ENCODE measurements at regions not wholly inside any gene's neighbourhood (a gene's known extent, or its start where the extent isn't known, plus 50 kb on each side); places are given as distances from the start of the nearest gene placed in this dataset.
A peak's percentile ranks its signal among the peaks of the same experiment; 100 is the strongest.

GRCh38 chr4:175277816-175278215, 359.7 kb downstream of the ADAM29 start:
- Histone ChIP-seq H3K14ac (ENCODE audit: insufficient read length) (no peak overlapping the region), H2AK5ac (ENCODE audit: low read depth, low read length) (no peak overlapping the region), H3K18ac (ENCODE audit: extremely low read depth, low read length) (no peak overlapping the region), H2BK15ac (ENCODE audit: low read length) (no peak overlapping the region), H4K20me1 (replicated peaks in 1 of 2; ENCODE audit: control insufficient read depth in 1 of 2, insufficient read depth in 2 of 2, low read length in 2 of 2) (no peaks in the 10 kb centered on the region), H3K9ac (replicated peaks in 1 of 4; ENCODE audit: extremely low read depth in 1 of 4, low read depth in 3 of 4, low read length in 3 of 4) (no peak overlapping the region), H3K27me3 (replicated peaks in 1 of 4; ENCODE audit: control insufficient read depth in 3 of 4, extremely low read depth in 1 of 4, insufficient read depth in 3 of 4, low read length in 3 of 4) (no peaks in the 10 kb centered on the region), H2BK120ac (replicated peaks; ENCODE audit: low read depth, low read length) (no peak overlapping the region), H3K23ac (ENCODE audit: insufficient read length) (no peak overlapping the region), H4K5ac (ENCODE audit: insufficient read length, low read depth, low read length) (no peak overlapping the region), H3K79me1 (ENCODE audit: low read depth, low read length) (no peaks in the 10 kb centered on the region), H3K36me3 (ENCODE audit: control insufficient read depth in 2 of 4, insufficient read depth in 4 of 4, low read length in 3 of 4) (no peaks in the 10 kb centered on the region), H3K4me1 (replicated peaks in 1 of 4; ENCODE audit: control insufficient read depth in 3 of 4, insufficient read depth in 4 of 4, low read length in 3 of 4) (peaks cover 0 to 5% (median under 1%) of the 10 kb centered on the region in 4 experiments; a peak in 2 of 7 replicates), H2BK5ac (ENCODE audit: low read depth, low read length) (no peak overlapping the region), H2BK20ac (ENCODE audit: low read length) (no peak overlapping the region), H3K9me3 (ENCODE audit: insufficient read depth in 2 of 2, low read depth in 1 of 2, low read length in 1 of 2) (no peaks in the 10 kb centered on the region), H3K4ac (replicated peaks; ENCODE audit: insufficient read length, low read depth, low read length) (no peak overlapping the region), H3K4me2 (ENCODE audit: insufficient read depth in 1 of 2, low read depth in 2 of 2, low read length in 2 of 2) (no peak overlapping the region; a peak in 1 of 4 replicates), H3K23me2 (ENCODE audit: low read depth, low read length) (no peaks in the 10 kb centered on the region), H2AFZ (ENCODE audit: low read length) (peak overlapping the region; percentile 43), H4K8ac (ENCODE audit: extremely low read depth, insufficient read depth, low read length) (no peak overlapping the region; the same call in 1 of the 2 replicates), H2BK12ac (ENCODE audit: low read depth, low read length) (no peak overlapping the region), H3K4me3 (ENCODE audit: extremely low read depth in 1 of 4, insufficient read depth in 2 of 4, low read depth in 3 of 4, low read length in 4 of 4) (no peak overlapping the region), H3K79me2 (ENCODE audit: control insufficient read depth in 1 of 2, insufficient read depth in 2 of 2, low read length in 2 of 2) (no peaks in the 10 kb centered on the region), H4K91ac (replicated peaks; ENCODE audit: insufficient read length, low read length) (no peak overlapping the region), H3K27ac (ENCODE audit: low read depth, low read length) (no peak overlapping the region), H3K56ac (replicated peaks; ENCODE audit: insufficient read length, low read depth, low read length) (no peak overlapping the region)
- DNase-seq (ENCODE audit: low read depth in 1 of 2, low spot score in 2 of 2) (no peak), FAIRE-seq (no peak)
- no peak for TF ChIP-seq POLR2A (IDR thresholded peaks at IDR 0.05; ENCODE audit: control extremely low read depth in 1 of 2, low read depth in 2 of 2, low read length in 2 of 2)
- peak; percentile 62; the same call in 1 of the 2 replicates for TF ChIP-seq TCF12 (IDR thresholded peaks at IDR 0.05; ENCODE audit: low read depth, low read length)
- no peak for TF ChIP-seq EZH2 (IDR thresholded peaks at IDR 0.05; ENCODE audit: low read depth, low read length, severe bottlenecking)
- TF ChIP-seq, protein P1, sequence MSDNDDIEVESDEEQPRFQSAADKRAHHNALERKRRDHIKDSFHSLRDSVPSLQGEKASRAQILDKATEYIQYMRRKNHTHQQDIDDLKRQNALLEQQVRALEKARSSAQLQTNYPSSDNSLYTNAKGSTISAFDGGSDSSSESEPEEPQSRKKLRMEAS (IDR thresholded peaks at IDR 0.05), result 0 out of 2 replicates have a peak, but pooled peaks have one; percentile 36
- TF ChIP-seq E2F6 (IDR thresholded peaks at IDR 0.05), result no peak
- TF ChIP-seq USF2 (IDR thresholded peaks at IDR 0.05; ENCODE audit: low read length), result no peak
- no peak for TF ChIP-seq ASH2L (IDR thresholded peaks at IDR 0.05; ENCODE audit: low read length)
- TF ChIP-seq EGR1 (IDR thresholded peaks at IDR 0.05; ENCODE audit: borderline replicate concordance, low read depth, low read length), result no peak
- TF ChIP-seq SP1 (IDR thresholded peaks at IDR 0.05; ENCODE audit: low read depth, low read length), result no peak
- no peak for TF ChIP-seq NANOG (IDR thresholded peaks at IDR 0.05; ENCODE audit: insufficient read depth, low read depth, low read length, poor library complexity, severe bottlenecking)
- 73% methylated on average over 7 of the region's 7 CpGs; no CpG with 5 or more reads in 1 of the 2 experiments for WGBS, 2 experiments (ENCODE audit: extremely low coverage in 1 of 2, insufficient coverage in 1 of 2, insufficient read length in 1 of 2, insufficient replicate concordance in 2 of 2, low coverage in 1 of 2, low lambda C conversion rate in 2 of 2, missing lambda C conversion rate in 1 of 2)
- POLR2A ChIA-PET (ENCODE audit: partially characterized antibody), result interaction anchor here (1.1 kb wide), 1 partner anchor 10 kb away, joined by 3 read pairs; no protein-coding TSS in a partner anchor
- CTCF ChIA-PET (ENCODE audit: partially characterized antibody), result no interaction called here

Measured in H1 (cell line).